ENCODE measurements at regions not wholly inside any gene's neighbourhood (a gene's known extent, or its start where the extent isn't known, plus 50 kb on each side); places are given as distances from the start of the nearest gene placed in this dataset.
"Not testable (repeated sequence)": the region's sequence is repeated elsewhere in the genome, so short reads cannot be mapped to it uniquely, and the experiment has no call there.

GRCh38 chr4:154984616-154985015, 203.5 kb downstream of the RBM46 start:
- Mint-ChIP-seq H3K27me3 (ENCODE audit: low read depth) (peaks cover 7% of the 10 kb centered on the region), H3K9me3 (no peaks in the 10 kb centered on the region), H3K4me1 (ENCODE audit: low read depth) (no peaks in the 10 kb centered on the region), H3K36me3 (ENCODE audit: low read depth) (no peaks in the 10 kb centered on the region), H3K4me3 (no peak overlapping the region), H3K27ac (no peak overlapping the region)
- CTCF ChIA-PET = no interaction called here
- no peak for DNase-seq
- intact Hi-C loops (cut with micrococcal nuclease) = loop anchor here (5.0 kb wide), 1 partner anchor 177 kb away; no protein-coding TSS in a partner anchor

DNA sequence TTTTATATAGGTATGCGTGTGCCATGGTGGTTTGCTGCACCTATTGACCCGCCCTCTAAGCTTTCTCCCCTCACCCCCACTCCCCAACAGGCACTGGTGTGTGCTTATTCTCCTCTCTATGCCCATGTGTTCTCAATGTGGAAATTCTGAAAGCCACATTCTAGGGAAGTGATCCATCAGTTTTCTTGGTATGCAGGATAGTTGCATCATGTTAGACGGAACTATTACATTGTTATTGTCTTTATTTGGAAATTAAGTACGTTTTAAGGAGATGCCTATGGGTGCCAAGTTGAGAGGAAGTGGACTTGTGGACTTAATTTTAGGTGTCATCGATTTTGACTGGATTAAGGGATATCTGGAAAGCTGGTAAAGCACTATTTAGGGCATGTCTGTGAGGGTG, 204.6 kb downstream of the RBM46 start:
- Mint-ChIP-seq H3K9me3 (no peaks in the 10 kb centered on the region), H3K27me3 (ENCODE audit: low read depth) (peaks cover 7% of the 10 kb centered on the region), H3K4me1 (ENCODE audit: low read depth) (no peaks in the 10 kb centered on the region), H3K27ac (no peak overlapping the region), H3K4me3 (no peak overlapping the region), H3K36me3 (ENCODE audit: low read depth) (no peaks in the 10 kb centered on the region)
- CTCF ChIA-PET = no interaction called here
- intact Hi-C loops (cut with micrococcal nuclease) = no loop called here
- DNase-seq = no peak

GRCh38 chr4:154988511-154988910, 207.4 kb downstream of the RBM46 start:
- Mint-ChIP-seq H3K4me3 (no peak overlapping the region), H3K36me3 (ENCODE audit: low read depth) (no peaks in the 10 kb centered on the region), H3K4me1 (ENCODE audit: low read depth) (no peaks in the 10 kb centered on the region), H3K9me3 (no peaks in the 10 kb centered on the region), H3K27ac (no peak overlapping the region), H3K27me3 (ENCODE audit: low read depth) (peaks cover 7% of the 10 kb centered on the region)
- intact Hi-C loops (cut with micrococcal nuclease) = no loop called here
- DNase-seq = no peak
- CTCF ChIA-PET = interaction anchor here (0.6 to 0.7 kb wide), 2 partner anchors 156 to 302 kb away, joined by 3 to 4 read pairs; no protein-coding TSS in a partner anchor

DNA sequence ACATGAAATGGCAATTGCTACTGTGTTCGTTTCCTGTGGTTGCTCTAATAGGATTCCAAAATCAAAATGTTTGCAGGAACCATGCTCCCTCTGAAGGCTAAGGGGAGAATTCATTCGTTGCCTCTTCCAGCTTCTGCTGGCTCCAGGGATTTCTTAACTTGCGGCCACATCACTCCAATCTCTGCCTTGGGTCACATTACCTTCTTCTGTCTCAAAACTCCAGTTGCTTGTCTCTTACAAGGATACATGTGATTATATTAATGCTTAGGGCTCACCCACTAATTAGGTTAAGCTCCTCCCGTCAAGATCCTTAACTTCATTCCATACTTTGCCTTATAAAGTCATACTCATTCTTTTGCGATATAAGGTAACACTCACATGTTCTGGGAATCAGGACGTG, 208.4 kb downstream of the RBM46 start:
- H3K4me3 Mint-ChIP-seq = no peak overlapping the region
- intact Hi-C loops (cut with micrococcal nuclease) = no loop called here
- peaks cover 7% of the 10 kb centered on the region for H3K27me3 Mint-ChIP-seq (ENCODE audit: low read depth)
- H3K36me3 Mint-ChIP-seq (ENCODE audit: low read depth) = no peaks in the 10 kb centered on the region
- no peak for DNase-seq
- no peaks in the 10 kb centered on the region for H3K4me1 Mint-ChIP-seq (ENCODE audit: low read depth)
- no peak overlapping the region for H3K27ac Mint-ChIP-seq
- CTCF ChIA-PET = no interaction called here
- no peaks in the 10 kb centered on the region for H3K9me3 Mint-ChIP-seq

- H3K36me3 Mint-ChIP-seq (ENCODE audit: low read depth); H3K4me1 Mint-ChIP-seq (ENCODE audit: low read depth); CTCF ChIA-PET; DNase-seq; H3K27ac Mint-ChIP-seq; H3K9me3 Mint-ChIP-seq; H3K4me3 Mint-ChIP-seq; intact Hi-C loops (cut with micrococcal nuclease): not testable (repeated sequence)
- H3K27me3 Mint-ChIP-seq (ENCODE audit: low read depth) = peaks cover 14% of the 10 kb centered on the region
These were observed 210.6 kb upstream of the NPY2R start for GRCh38 chr4:154997866-154998265.

DNA sequence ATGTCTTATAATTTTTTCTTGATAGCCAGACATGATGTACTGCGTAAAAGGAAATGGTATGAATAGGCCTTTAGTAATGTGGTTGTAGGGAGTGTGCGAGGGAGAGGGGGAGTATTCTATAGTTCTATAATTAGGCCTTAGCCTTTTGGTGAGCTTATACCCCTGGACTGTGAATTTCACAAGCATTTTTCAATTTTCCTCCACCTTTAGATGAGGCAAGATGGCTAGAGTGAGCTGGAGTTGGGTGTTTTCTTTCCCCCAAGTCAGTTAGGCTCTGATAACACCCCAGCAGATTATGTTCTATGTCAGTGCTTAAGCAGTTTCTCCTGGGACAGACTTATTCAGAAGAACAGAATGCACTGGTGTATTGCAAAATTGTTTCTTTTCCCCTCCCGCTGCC, 210.2 kb upstream of the NPY2R start:
- intact Hi-C loops (cut with micrococcal nuclease) = no loop called here
- CTCF ChIA-PET = interaction anchor here (1.3 kb wide), 1 partner anchor 16 kb away, joined by 4 read pairs; no protein-coding TSS in a partner anchor
- Mint-ChIP-seq H3K9me3 (no peaks in the 10 kb centered on the region), H3K4me1 (ENCODE audit: low read depth) (no peaks in the 10 kb centered on the region), H3K27me3 (ENCODE audit: low read depth) (peaks cover 14% of the 10 kb centered on the region), H3K27ac (no peak overlapping the region), H3K36me3 (ENCODE audit: low read depth) (no peaks in the 10 kb centered on the region), H3K4me3 (no peak overlapping the region)
- no peak for DNase-seq

DNA sequence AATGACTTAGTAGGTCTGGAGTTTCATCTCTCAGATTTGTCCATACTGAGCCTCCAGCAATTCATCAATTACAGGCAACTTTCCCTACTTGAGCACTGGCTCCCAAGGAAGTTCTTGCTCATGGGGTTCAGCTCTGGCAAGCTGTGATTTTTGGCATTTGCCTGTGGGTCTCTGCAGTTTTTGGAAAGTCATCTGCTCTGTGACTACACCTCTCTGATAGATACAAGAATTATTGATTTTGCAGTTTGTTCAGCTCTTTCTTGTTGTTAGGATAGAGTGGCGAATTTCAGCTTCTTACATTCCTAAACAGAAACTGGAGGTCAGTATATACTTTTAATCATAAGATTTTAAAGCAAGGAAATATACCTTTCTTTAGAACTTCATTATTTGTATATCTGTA, 209.7 kb upstream of the NPY2R start:
- H3K4me1 Mint-ChIP-seq (ENCODE audit: low read depth) = no peaks in the 10 kb centered on the region
- intact Hi-C loops (cut with micrococcal nuclease) = no loop called here
- no peak overlapping the region for H3K27ac Mint-ChIP-seq
- no peak for DNase-seq
- no peaks in the 10 kb centered on the region for H3K36me3 Mint-ChIP-seq (ENCODE audit: low read depth)
- no peak overlapping the region for H3K4me3 Mint-ChIP-seq
- CTCF ChIA-PET = interaction anchor here (1.3 kb wide), 1 partner anchor 17 kb away, joined by 4 read pairs; no protein-coding TSS in a partner anchor
- H3K27me3 Mint-ChIP-seq (ENCODE audit: low read depth) = peaks cover 14% of the 10 kb centered on the region
- H3K9me3 Mint-ChIP-seq = no peaks in the 10 kb centered on the region

GRCh38 chr4:154999950-155000578, 208.4 kb upstream of the NPY2R start:
- no peak for DNase-seq
- CTCF ChIA-PET = no interaction called here
- H3K27ac Mint-ChIP-seq = no peak overlapping the region
- H3K4me3 Mint-ChIP-seq = no peak overlapping the region
- H3K27me3 Mint-ChIP-seq (ENCODE audit: low read depth) = peaks cover 11% of the 10 kb centered on the region
- no peaks in the 10 kb centered on the region for H3K9me3 Mint-ChIP-seq
- no peaks in the 10 kb centered on the region for H3K4me1 Mint-ChIP-seq (ENCODE audit: low read depth)
- intact Hi-C loops (cut with micrococcal nuclease) = no loop called here
- H3K36me3 Mint-ChIP-seq (ENCODE audit: low read depth) = no peaks in the 10 kb centered on the region

DNA sequence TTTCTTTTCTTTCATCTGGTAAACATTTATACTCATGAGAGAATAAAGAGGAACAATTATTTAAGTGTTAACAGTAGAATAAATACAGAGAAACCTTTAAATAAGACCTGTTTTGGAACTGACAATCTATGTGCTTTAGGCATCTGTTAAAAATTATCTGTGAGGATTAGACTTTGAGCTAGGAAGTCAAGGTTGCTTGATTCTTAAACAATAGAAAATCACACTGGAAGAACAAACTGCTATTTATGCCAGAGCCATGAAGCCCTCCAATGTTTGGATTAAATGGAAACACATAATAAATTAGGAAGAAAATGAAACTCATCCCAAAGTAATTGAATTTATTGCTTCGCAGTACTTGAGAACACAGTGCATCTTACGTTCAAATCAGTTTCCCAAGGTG, 207.2 kb upstream of the NPY2R start:
- H3K4me3 Mint-ChIP-seq = no peak overlapping the region
- intact Hi-C loops (cut with micrococcal nuclease) = no loop called here
- H3K4me1 Mint-ChIP-seq (ENCODE audit: low read depth) = no peaks in the 10 kb centered on the region
- CTCF ChIA-PET = interaction anchor here (0.7 kb wide), 1 partner anchor 362 kb away, joined by 3 read pairs; no protein-coding TSS in a partner anchor
- H3K27me3 Mint-ChIP-seq (ENCODE audit: low read depth) = peaks cover 3% of the 10 kb centered on the region
- H3K36me3 Mint-ChIP-seq (ENCODE audit: low read depth) = no peaks in the 10 kb centered on the region
- no peak for DNase-seq
- H3K27ac Mint-ChIP-seq = no peak overlapping the region
- H3K9me3 Mint-ChIP-seq = no peaks in the 10 kb centered on the region

- CTCF ChIA-PET = no interaction called here
- intact Hi-C loops (cut with micrococcal nuclease) = no loop called here
These were observed 202.9 kb upstream of the NPY2R start for GRCh38 chr4:155005395-155006090.

DNA sequence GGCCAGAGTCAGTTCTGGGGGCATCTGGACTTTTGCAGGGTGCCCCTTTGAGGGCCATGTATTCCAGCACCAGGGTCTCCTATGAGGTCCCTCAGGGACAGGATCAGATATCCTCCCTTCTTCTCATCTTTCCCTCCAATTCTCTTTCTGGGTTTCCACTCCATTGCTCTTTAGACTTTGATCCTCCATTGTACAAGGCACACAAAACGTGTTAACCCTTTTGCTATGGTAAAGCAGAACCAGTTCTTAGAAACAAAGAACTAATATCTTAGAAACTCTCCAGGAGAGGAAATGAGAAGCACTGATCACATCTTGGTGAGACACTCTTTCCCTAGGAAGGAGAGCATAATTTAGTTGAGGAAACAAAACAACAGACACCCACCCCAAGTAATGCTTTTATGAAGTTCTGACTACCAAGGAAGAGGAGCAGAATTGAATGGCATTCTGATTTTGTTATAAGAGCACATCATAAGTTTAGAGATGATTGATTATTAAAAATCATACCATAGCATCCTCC, 200.7 kb upstream of the NPY2R start:
- H3K36me3 Mint-ChIP-seq (ENCODE audit: low read depth) = no peaks in the 10 kb centered on the region
- no peak overlapping the region for H3K4me3 Mint-ChIP-seq
- no peaks in the 10 kb centered on the region for H3K9me3 Mint-ChIP-seq
- CTCF ChIA-PET = no interaction called here
- no peaks in the 10 kb centered on the region for H3K4me1 Mint-ChIP-seq (ENCODE audit: low read depth)
- no peak for DNase-seq
- H3K27me3 Mint-ChIP-seq (ENCODE audit: low read depth) = no peaks in the 10 kb centered on the region
- H3K27ac Mint-ChIP-seq = no peak overlapping the region
- intact Hi-C loops (cut with micrococcal nuclease) = no loop called here

More at GRCh38 chr4:155005395-155006090, 202.9 kb upstream of the NPY2R start:
- Mint-ChIP-seq H3K4me3 (no peak overlapping the region), H3K36me3 (ENCODE audit: low read depth) (no peaks in the 10 kb centered on the region), H3K4me1 (ENCODE audit: low read depth) (no peaks in the 10 kb centered on the region), H3K9me3 (no peaks in the 10 kb centered on the region), H3K27ac (no peak overlapping the region), H3K27me3 (ENCODE audit: low read depth) (no peaks in the 10 kb centered on the region)
- DNase-seq = no peak

DNA sequence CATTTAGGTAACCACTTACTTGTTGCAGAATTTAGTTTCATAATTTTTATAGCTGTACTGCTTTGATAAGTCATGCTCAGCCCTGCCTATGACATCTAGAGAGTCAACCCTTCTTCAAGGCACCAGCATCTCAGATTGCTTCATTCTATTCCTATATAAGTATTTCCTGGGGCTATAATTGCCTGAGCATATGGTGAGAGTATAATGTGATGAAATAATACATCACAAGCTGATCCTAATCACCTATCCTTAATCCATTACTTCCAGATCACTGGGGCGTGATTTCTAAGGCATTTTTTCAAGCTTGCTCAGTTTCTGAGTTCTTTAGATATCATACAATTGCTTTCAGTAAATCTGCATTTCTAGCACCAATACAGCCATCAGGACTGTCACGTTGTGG, 200.0 kb upstream of the NPY2R start:
- no peak for DNase-seq
- intact Hi-C loops (cut with micrococcal nuclease) = no loop called here
- H3K27ac Mint-ChIP-seq = no peak overlapping the region
- H3K4me3 Mint-ChIP-seq = no peak overlapping the region
- H3K9me3 Mint-ChIP-seq = no peaks in the 10 kb centered on the region
- H3K36me3 Mint-ChIP-seq (ENCODE audit: low read depth) = no peaks in the 10 kb centered on the region
- CTCF ChIA-PET = no interaction called here
- no peaks in the 10 kb centered on the region for H3K4me1 Mint-ChIP-seq (ENCODE audit: low read depth)
- peaks cover 3% of the 10 kb centered on the region for H3K27me3 Mint-ChIP-seq (ENCODE audit: low read depth)

- intact Hi-C loops (cut with micrococcal nuclease) = no loop called here
- CTCF ChIA-PET = interaction anchor here (0.6 kb wide), 1 partner anchor 148 kb away, joined by 4 read pairs; no protein-coding TSS in a partner anchor
- H3K4me1 Mint-ChIP-seq (ENCODE audit: low read depth) = no peaks in the 10 kb centered on the region
- no peak overlapping the region for H3K4me3 Mint-ChIP-seq
- DNase-seq = no peak
- peaks cover 3% of the 10 kb centered on the region for H3K27me3 Mint-ChIP-seq (ENCODE audit: low read depth)
- H3K9me3 Mint-ChIP-seq = no peaks in the 10 kb centered on the region
- H3K36me3 Mint-ChIP-seq (ENCODE audit: low read depth) = no peaks in the 10 kb centered on the region
- H3K27ac Mint-ChIP-seq = no peak overlapping the region
These were observed 199.1 kb upstream of the NPY2R start for GRCh38 chr4:155009288-155009687.

All from activated naive CD4-positive, alpha-beta T cell treated with anti-CD3 and anti-CD28 coated beads for 36 hours (primary cell).